Vagina (tissue), 2 donors: ENCODE measurements at regions not wholly inside any gene's neighbourhood (a gene's known extent, or its start where the extent isn't known, plus 50 kb on each side); places are given as distances from the start of the nearest gene placed in this dataset.

Experiments used
- CTCF ChIP-seq, 3 experiments: fragments of 450-650 bp in 2 of 3; fragments of 200-600 bp in 1 of 3; sonication (generic) in 1 of 3; IDR thresholded peaks; one replicate each; pipeline ENCODE4 v1.5.1; 2017 to 2019; ENCODE audit warnings: antibody characterized with exemption in 3 of 3, mild to moderate bottlenecking in 2 of 3, moderate library complexity in 2 of 3
- POLR2A ChIP-seq, 2 donors: fragments of 450-650 bp; IDR thresholded peaks; one replicate each; pipeline ENCODE4 v1.6.1; 2017; ENCODE audit warnings: antibody characterized with exemption in 2 of 2, mild to moderate bottlenecking in 2 of 2, moderate library complexity in 2 of 2
- POLR2AphosphoS5 ChIP-seq, 2 donors: sonication (generic); formaldehyde crosslinking; IDR thresholded peaks; one replicate each; pipeline ENCODE4 v1.9.0; 2017; ENCODE audit warnings: antibody characterized with exemption in 2 of 2, mild to moderate bottlenecking in 2 of 2, low read depth in 1 of 2; ENCODE audit not compliant: insufficient read depth in 1 of 2

DNA sequence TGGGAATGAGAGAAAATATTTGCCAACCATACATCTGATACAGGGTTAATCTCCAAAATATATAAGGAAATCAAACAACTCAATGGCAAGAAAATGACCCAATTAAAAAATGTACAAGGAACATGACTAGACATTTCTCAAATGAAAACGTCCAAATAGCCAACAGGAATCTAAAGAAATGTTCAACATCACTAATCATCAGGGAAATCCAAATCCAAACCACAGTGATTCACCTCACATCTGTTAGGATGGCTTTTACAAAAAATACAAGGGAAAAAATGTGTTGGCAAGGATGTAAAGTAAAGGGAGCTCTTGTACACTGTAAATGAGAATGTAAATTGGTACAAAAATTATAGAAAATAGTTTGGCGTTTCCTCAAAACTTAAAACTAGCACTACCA is 54.7 kb upstream of the ZRANB2 start:
- TF ChIP-seq POLR2A (IDR thresholded peaks at IDR 0.05) (no peak), CTCF (IDR thresholded peaks at IDR 0.05) (no peak), POLR2AphosphoS5 (IDR thresholded peaks at IDR 0.05; ENCODE audit: insufficient read depth in 1 of 2, low read depth in 1 of 2) (no peak)
